ENCODE measurements at regions not wholly inside any gene's neighbourhood (a gene's known extent, or its start where the extent isn't known, plus 50 kb on each side); places are given as distances from the start of the nearest gene placed in this dataset.

DNA sequence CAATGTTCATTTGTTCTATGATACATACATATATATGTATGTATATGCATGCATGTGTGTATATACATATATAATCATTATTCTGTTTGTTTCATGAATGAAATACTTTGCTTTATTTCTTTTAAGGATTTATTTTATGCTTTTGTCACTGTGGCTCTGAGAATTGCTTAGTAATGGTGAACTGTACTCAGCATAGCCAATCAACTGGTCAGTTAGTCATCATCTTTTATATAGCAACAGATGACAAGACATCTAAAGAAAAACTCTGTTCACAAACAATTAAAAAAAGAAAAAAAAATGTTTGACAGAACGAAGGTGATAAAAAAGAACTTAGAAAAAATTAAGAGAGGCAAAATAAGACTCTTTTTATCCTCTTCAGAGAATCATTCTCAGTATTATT is 1440.3 kb downstream of the PCDH9 start:
- CTCF ChIA-PET = no interaction called here
- SMC1A ChIA-PET (ENCODE audit: uncharacterized antibody, unreplicated experiment) = no interaction called here
- intact Hi-C loops (cut with micrococcal nuclease; ENCODE audit: unreplicated experiment) = no loop called here
- Histone ChIP-seq H3K4me1 (ENCODE audit: control insufficient read depth, insufficient read depth, low read length) (no peaks in the 10 kb centered on the region), H3K27ac (ENCODE audit: control insufficient read depth, insufficient read depth) (no peak overlapping the region), H4K20me1 (ENCODE audit: control insufficient read depth, insufficient read depth) (no peaks in the 10 kb centered on the region), H2AFZ (ENCODE audit: control insufficient read depth, low read depth, low read length) (no peak overlapping the region), H3K9ac (ENCODE audit: control insufficient read depth, insufficient read depth, low read length) (no peak overlapping the region), H3K27me3 (replicated peaks in 1 of 2; ENCODE audit: control insufficient read depth in 2 of 2, insufficient read depth in 2 of 2, low read length in 1 of 2) (no peaks in the 10 kb centered on the region), H3K36me3 (ENCODE audit: control insufficient read depth in 2 of 2, insufficient read depth in 2 of 2, low read length in 1 of 2) (no peaks in the 10 kb centered on the region), H3K4me3 (no peak overlapping the region), H3K9me3 (replicated peaks; ENCODE audit: control insufficient read depth, insufficient read depth, low read length) (no peaks in the 10 kb centered on the region), H3K4me2 (ENCODE audit: control insufficient read depth, insufficient read depth) (no peak overlapping the region), H3K79me2 (ENCODE audit: control insufficient read depth, insufficient read depth, low read length) (no peaks in the 10 kb centered on the region)
- no peak for TF ChIP-seq ESRRA (IDR thresholded peaks at IDR 0.05; ENCODE audit: low read length)
- no peak for TF ChIP-seq KDM1A (IDR thresholded peaks at IDR 0.05; ENCODE audit: borderline replicate concordance)
- TF ChIP-seq, protein P1, sequence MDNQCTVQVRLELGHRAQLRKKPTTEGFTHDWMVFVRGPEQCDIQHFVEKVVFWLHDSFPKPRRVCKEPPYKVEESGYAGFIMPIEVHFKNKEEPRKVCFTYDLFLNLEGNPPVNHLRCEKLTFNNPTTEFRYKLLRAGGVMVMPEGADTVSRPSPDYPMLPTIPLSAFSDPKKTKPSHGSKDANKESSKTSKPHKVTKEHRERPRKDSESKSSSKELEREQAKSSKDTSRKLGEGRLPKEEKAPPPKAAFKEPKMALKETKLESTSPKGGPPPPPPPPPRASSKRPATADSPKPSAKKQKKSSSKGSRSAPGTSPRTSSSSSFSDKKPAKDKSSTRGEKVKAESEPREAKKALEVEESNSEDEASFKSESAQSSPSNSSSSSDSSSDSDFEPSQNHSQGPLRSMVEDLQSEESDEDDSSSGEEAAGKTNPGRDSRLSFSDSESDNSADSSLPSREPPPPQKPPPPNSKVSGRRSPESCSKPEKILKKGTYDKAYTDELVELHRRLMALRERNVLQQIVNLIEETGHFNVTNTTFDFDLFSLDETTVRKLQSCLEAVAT (IDR thresholded peaks at IDR 0.05) = no peak
- TF ChIP-seq ZNF207 (IDR thresholded peaks at IDR 0.05; ENCODE audit: borderline replicate concordance) = no peak
- TF ChIP-seq, protein P2, sequence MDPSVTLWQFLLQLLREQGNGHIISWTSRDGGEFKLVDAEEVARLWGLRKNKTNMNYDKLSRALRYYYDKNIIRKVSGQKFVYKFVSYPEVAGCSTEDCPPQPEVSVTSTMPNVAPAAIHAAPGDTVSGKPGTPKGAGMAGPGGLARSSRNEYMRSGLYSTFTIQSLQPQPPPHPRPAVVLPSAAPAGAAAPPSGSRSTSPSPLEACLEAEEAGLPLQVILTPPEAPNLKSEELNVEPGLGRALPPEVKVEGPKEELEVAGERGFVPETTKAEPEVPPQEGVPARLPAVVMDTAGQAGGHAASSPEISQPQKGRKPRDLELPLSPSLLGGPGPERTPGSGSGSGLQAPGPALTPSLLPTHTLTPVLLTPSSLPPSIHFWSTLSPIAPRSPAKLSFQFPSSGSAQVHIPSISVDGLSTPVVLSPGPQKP (IDR thresholded peaks at IDR 0.05; ENCODE audit: low read depth, low read length) = no peak
- TF ChIP-seq FOXM1 (IDR thresholded peaks at IDR 0.05; ENCODE audit: low read depth, low read length) = no peak
- no peak for TF ChIP-seq MEF2B (IDR thresholded peaks at IDR 0.05; ENCODE audit: partially characterized antibody, poor library complexity, severe bottlenecking)
- TF ChIP-seq FOXK2 (IDR thresholded peaks at IDR 0.05) = no peak
- TF ChIP-seq, protein P3, sequence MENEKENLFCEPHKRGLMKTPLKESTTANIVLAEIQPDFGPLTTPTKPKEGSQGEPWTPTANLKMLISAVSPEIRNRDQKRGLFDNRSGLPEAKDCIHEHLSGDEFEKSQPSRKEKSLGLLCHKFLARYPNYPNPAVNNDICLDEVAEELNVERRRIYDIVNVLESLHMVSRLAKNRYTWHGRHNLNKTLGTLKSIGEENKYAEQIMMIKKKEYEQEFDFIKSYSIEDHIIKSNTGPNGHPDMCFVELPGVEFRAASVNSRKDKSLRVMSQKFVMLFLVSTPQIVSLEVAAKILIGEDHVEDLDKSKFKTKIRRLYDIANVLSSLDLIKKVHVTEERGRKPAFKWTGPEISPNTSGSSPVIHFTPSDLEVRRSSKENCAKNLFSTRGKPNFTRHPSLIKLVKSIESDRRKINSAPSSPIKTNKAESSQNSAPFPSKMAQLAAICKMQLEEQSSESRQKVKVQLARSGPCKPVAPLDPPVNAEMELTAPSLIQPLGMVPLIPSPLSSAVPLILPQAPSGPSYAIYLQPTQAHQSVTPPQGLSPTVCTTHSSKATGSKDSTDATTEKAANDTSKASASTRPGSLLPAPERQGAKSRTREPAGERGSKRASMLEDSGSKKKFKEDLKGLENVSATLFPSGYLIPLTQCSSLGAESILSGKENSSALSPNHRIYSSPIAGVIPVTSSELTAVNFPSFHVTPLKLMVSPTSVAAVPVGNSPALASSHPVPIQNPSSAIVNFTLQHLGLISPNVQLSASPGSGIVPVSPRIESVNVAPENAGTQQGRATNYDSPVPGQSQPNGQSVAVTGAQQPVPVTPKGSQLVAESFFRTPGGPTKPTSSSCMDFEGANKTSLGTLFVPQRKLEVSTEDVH (IDR thresholded peaks at IDR 0.05; ENCODE audit: low read depth, partially characterized antibody) = no peak
- no peak for TF ChIP-seq EGR1 (IDR thresholded peaks at IDR 0.05; ENCODE audit: borderline replicate concordance in 1 of 2, low read depth in 2 of 2, low read length in 2 of 2)
- no peak for TF ChIP-seq TARDBP (IDR thresholded peaks at IDR 0.05; ENCODE audit: borderline replicate concordance)
- TF ChIP-seq, protein P4, sequence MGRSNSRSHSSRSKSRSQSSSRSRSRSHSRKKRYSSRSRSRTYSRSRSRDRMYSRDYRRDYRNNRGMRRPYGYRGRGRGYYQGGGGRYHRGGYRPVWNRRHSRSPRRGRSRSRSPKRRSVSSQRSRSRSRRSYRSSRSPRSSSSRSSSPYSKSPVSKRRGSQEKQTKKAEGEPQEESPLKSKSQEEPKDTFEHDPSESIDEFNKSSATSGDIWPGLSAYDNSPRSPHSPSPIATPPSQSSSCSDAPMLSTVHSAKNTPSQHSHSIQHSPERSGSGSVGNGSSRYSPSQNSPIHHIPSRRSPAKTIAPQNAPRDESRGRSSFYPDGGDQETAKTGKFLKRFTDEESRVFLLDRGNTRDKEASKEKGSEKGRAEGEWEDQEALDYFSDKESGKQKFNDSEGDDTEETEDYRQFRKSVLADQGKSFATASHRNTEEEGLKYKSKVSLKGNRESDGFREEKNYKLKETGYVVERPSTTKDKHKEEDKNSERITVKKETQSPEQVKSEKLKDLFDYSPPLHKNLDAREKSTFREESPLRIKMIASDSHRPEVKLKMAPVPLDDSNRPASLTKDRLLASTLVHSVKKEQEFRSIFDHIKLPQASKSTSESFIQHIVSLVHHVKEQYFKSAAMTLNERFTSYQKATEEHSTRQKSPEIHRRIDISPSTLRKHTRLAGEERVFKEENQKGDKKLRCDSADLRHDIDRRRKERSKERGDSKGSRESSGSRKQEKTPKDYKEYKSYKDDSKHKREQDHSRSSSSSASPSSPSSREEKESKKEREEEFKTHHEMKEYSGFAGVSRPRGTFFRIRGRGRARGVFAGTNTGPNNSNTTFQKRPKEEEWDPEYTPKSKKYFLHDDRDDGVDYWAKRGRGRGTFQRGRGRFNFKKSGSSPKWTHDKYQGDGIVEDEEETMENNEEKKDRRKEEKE (IDR thresholded peaks at IDR 0.05) = no peak
- no peak for TF ChIP-seq GATAD2B (conservative IDR thresholded peaks at IDR 0.05; ENCODE audit: low read depth)
- BruUV-seq (replicated peaks) = no TSS peak
- DNase-seq (ENCODE audit: low read depth, low spot score) (no peak), ATAC-seq (no peak), FAIRE-seq (no peak)
- 0% methylated on average over 1 of the region's 1 CpG for WGBS (ENCODE audit: insufficient coverage, insufficient replicate concordance, low lambda C conversion rate, missing lambda C conversion rate)
- RAD21 ChIA-PET (ENCODE audit: unreplicated experiment) = no interaction called here
- POLR2A ChIA-PET = no interaction called here
- in situ Hi-C loops (cut with MboI) = no loop called here
